Heart left ventricle (tissue), 16 donors: ENCODE measurements at regions not wholly inside any gene's neighbourhood (a gene's known extent, or its start where the extent isn't known, plus 50 kb on each side); places are given as distances from the start of the nearest gene placed in this dataset.

Experiments used
- ATAC-seq, 4 donors: fragments of 200-7000 bp; cut with Tn5 transposase; one replicate each; pipeline ENCODE4 v1.9.1; 2020 to 2022; ENCODE audit warnings: moderate library complexity in 4 of 4, mild to moderate bottlenecking in 3 of 4, moderate number of reproducible peaks in 1 of 4
- DNase-seq, 5 donors: peaks; one replicate each; pipeline ENCODE4 v3.0.0-alpha.2; 2020
- H3K27ac ChIP-seq, 12 donors: fragments of 200-600 bp; sonication (generic) in 4 of 12; one replicate each; pipeline versions ENCODE4 v1.5.0 to v1.8.0; 2016 to 2022; ENCODE audit warnings: mild to moderate bottlenecking in 2 of 12
- H3K27me3 ChIP-seq, 9 donors: fragments of 200-600 bp; sonication (generic) in 2 of 9; one replicate each; pipeline versions ENCODE4 v1.5.1 to v1.8.0; 2016 to 2022; ENCODE audit warnings: mild to moderate bottlenecking in 3 of 9
- H3K36me3 ChIP-seq, 9 donors: fragments of 200-600 bp; sonication (generic) in 2 of 9; one replicate each; pipeline versions ENCODE4 v1.5.0 to v1.8.0; 2018 to 2022; ENCODE audit warnings: mild to moderate bottlenecking in 2 of 9
- H3K4me1 ChIP-seq, 12 donors: fragments of 200-600 bp; sonication (generic) in 4 of 12; one replicate each; pipeline versions ENCODE4 v1.5.0 to v1.8.0; 2016 to 2022; ENCODE audit warnings: mild to moderate bottlenecking in 3 of 12
- H3K4me3 ChIP-seq, 12 donors: fragments of 200-600 bp; sonication (generic) in 4 of 12; one replicate each; pipeline versions ENCODE4 v1.5.0 to v1.8.0; 2017 to 2022; ENCODE audit warnings: mild to moderate bottlenecking in 9 of 12, moderate library complexity in 4 of 12
- H3K9me3 ChIP-seq, 12 donors: fragments of 200-600 bp; sonication (generic) in 4 of 12; one replicate each; pipeline versions ENCODE4 v1.5.0 to v1.8.0; 2016 to 2022; ENCODE audit warnings: mild to moderate bottlenecking in 1 of 12
- CTCF ChIP-seq, 12 donors: fragments of 200-600 bp; sonication (generic) in 4 of 12; IDR thresholded peaks; one replicate each; pipeline versions ENCODE4 v1.5.0 to v1.8.0; 2018 to 2022; ENCODE audit warnings: antibody characterized with exemption in 12 of 12, mild to moderate bottlenecking in 5 of 12
- POLR2A ChIP-seq, 2 donors: fragments of 450-650 bp; IDR thresholded peaks; one replicate each; pipeline ENCODE4 v1.6.1; 2017; ENCODE audit warnings: antibody characterized with exemption in 2 of 2, mild to moderate bottlenecking in 2 of 2, moderate library complexity in 2 of 2
- WGBS, 4 donors: extraction: QIAGEN DNeasy Blood & Tissue Kit in 2 of 4; methylation state at CpG; one replicate each; pipeline versions ENCODE4 v1.1.5 to v1.1.7; 2013 to 2018; 5-methylcytosine and 5-hydroxymethylcytosine counted together
- intact Hi-C, 10 donors: fragments of 100-400 bp; cut with DNase I; formaldehyde crosslinking; loops; one replicate each; pipeline versions ENCODE4 v1.11.1 to v1.14.2; 2022
- donor health status: ischemic (EF 13 %, LVEDD 7.1; RV severe dilation, severe dysfunction).
- donor health status: healthy with polysubstance abuse.
- donor health status: DM: no; HTN: yes; CAD: no.
- donor health status: DM: no; HTN: no; CAD: no.
- donor health status: ischemic (EF 25% LVEDD 6.9; RV normal size, moderate dysfunction).
- donor health status: ischemic (EF 25% LVEDD 5.7; RV mildly dilated, moderate dysfunction).
- donor health status: healthy.
- donor health status: DM: yes; HTN: yes; CAD: no.
- donor health status: ischemic (EF 35%, LVEDD 5.7; RV mildly dilated, moderate dysfunction).
- donor health status: nonischemic (EF 11% LVEDD 7.7; RV severe dilation, severe dysfunction).
- donor health status: DM: yes; HTN: yes; CAD: no.
- donor health status: PGD.
- donor health status: ischemic (EF 29% LVEDD 5.4; RV normal size, mild dysfunction).
- donor health status: nonischemic (EF 23%, LVEDD 6.1; RV moderate dilation, normal function).

- Histone ChIP-seq H3K27me3 (no peaks in the 10 kb centered on the region), H3K9me3 (peaks cover 0 to 21% (median 0%) of the 10 kb centered on the region in 12 donors), H3K4me1 (no peaks in the 10 kb centered on the region), H3K27ac (no peak overlapping the region), H3K4me3 (no peak overlapping the region), H3K36me3 (no peaks in the 10 kb centered on the region)
- intact Hi-C loops, result no loop called here
- ATAC-seq (no peak), DNase-seq (no peak)
- TF ChIP-seq POLR2A (IDR thresholded peaks at IDR 0.05) (no peak), CTCF (IDR thresholded peaks at IDR 0.05) (no peak)
- 93 to 98% (median 96%) methylated on average over 2 of the region's 2 CpGs for WGBS, 4 donors
Observed at GRCh38 chr4:98722000-98722399, 63.6 kb upstream of the TSPAN5 start.

DNA sequence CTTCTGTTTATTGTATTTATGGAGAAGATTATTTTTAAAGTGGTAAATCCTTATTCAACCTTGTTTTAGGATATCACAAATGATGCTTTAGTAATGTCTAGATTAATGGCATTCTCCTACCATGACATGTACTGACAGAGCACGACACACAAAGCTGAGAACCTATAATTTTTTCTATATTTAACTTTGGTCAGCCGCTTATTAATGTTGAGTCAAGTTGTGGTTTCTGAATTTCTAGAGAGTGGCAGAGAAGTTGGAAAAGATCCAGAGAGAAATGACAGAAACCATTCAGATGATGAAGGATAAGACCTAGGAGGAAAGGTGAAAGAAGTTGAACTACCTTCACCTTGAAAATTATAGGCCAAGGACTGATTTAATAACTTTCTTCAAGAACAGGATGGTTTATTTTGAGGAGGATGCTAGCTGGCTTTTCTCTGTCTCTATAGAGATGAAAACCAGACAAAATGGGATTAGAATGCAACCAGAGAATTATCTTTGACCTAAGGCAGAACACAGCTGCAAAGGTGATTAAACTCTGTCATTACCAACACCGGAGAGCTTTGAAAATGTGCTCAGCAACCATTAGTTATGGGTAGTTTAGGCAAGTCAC lies 62.6 kb upstream of the TSPAN5 start:
- Histone ChIP-seq H3K4me3 (no peak overlapping the region), H3K27me3 (no peaks in the 10 kb centered on the region), H3K36me3 (no peaks in the 10 kb centered on the region), H3K27ac (no peak overlapping the region), H3K4me1 (no peaks in the 10 kb centered on the region), H3K9me3 (peaks cover 0 to 21% (median 0%) of the 10 kb centered on the region in 12 donors)
- intact Hi-C loops, result no loop called here
- WGBS, 4 donors, result 69 to 71% (median 70%) methylated on average over 3 of the region's 3 CpGs
- TF ChIP-seq POLR2A (IDR thresholded peaks at IDR 0.05) (no peak), CTCF (IDR thresholded peaks at IDR 0.05) (no peak)
- DNase-seq (no peak), ATAC-seq (no peak)

- intact Hi-C loops, result no loop called here
- TF ChIP-seq CTCF (IDR thresholded peaks at IDR 0.05), result no peak
- TF ChIP-seq POLR2A (IDR thresholded peaks at IDR 0.05), result no peak
- no peak for DNase-seq
- Histone ChIP-seq H3K4me3 (no peak overlapping the region), H3K4me1 (no peaks in the 10 kb centered on the region), H3K27me3 (no peaks in the 10 kb centered on the region), H3K27ac (no peak overlapping the region), H3K9me3 (no peaks in the 10 kb centered on the region), H3K36me3 (no peaks in the 10 kb centered on the region)
- ATAC-seq, result no peak
Observed at GRCh38 chr4:98716796-98717195, 58.4 kb upstream of the TSPAN5 start.

- intact Hi-C loops, result no loop called here
- ATAC-seq (no peak), DNase-seq (no peak)
- WGBS, 4 donors, result 77 to 91% (median 83%) methylated on average over 2 of the region's 2 CpGs
- Histone ChIP-seq H3K9me3 (peaks cover 0 to 7% (median 0%) of the 10 kb centered on the region in 12 donors), H3K4me3 (no peak overlapping the region), H3K27me3 (no peaks in the 10 kb centered on the region), H3K36me3 (no peaks in the 10 kb centered on the region), H3K4me1 (no peaks in the 10 kb centered on the region), H3K27ac (no peak overlapping the region)
- TF ChIP-seq POLR2A (IDR thresholded peaks at IDR 0.05), result no peak
- no peak for TF ChIP-seq CTCF (IDR thresholded peaks at IDR 0.05)
Observed at GRCh38 chr4:98712607-98713006, 54.2 kb upstream of the TSPAN5 start.
